Myocyte (in vitro differentiated cells): ENCODE measurements at regions not wholly inside any gene's neighbourhood (a gene's known extent, or its start where the extent isn't known, plus 50 kb on each side); places are given as distances from the start of the nearest gene placed in this dataset.
"Not testable (repeated sequence)": the region's sequence is repeated elsewhere in the genome, so short reads cannot be mapped to it uniquely, and the experiment has no call there.

Experiments used
- DNase-seq: peaks from one replicate; pipeline ENCODE4 v3.0.0-alpha.2; 2012; ENCODE audit warnings: low read depth

GRCh38 chr1:193408782-193409293, 222.4 kb upstream of the B3GALT2 start:
- peak; percentile 34 for DNase-seq

- DNase-seq = peak; percentile 63
These were observed 220.5 kb upstream of the B3GALT2 start for GRCh38 chr1:193406901-193407300.

GRCh38 chr1:193404236-193404635, 217.8 kb upstream of the B3GALT2 start:
- no peak for DNase-seq

GRCh38 chr1:193402977-193403376, 216.6 kb upstream of the B3GALT2 start:
- no peak for DNase-seq

- DNase-seq = no peak
These were observed 215.6 kb upstream of the B3GALT2 start for GRCh38 chr1:193402037-193402436.

- DNase-seq = no peak
These were observed 207.9 kb upstream of the B3GALT2 start for GRCh38 chr1:193394336-193394735.

- no peak for DNase-seq
These were observed 206.3 kb upstream of the B3GALT2 start for GRCh38 chr1:193392686-193393085.

GRCh38 chr1:193388683-193389082, 202.3 kb upstream of the B3GALT2 start:
- DNase-seq = no peak

GRCh38 chr1:193388165-193388564, 201.8 kb upstream of the B3GALT2 start:
- no peak for DNase-seq

GRCh38 chr1:193387406-193387805, 201.0 kb upstream of the B3GALT2 start:
- no peak for DNase-seq

GRCh38 chr1:193378451-193378850, 192.0 kb upstream of the B3GALT2 start:
- DNase-seq = not testable (repeated sequence)

- no peak for DNase-seq
These were observed 191.1 kb upstream of the B3GALT2 start for GRCh38 chr1:193377472-193377871.

- no peak for DNase-seq
These were observed 186.1 kb upstream of the B3GALT2 start for GRCh38 chr1:193372553-193372952.

GRCh38 chr1:193368302-193368701, 181.9 kb upstream of the B3GALT2 start:
- DNase-seq = no peak

- DNase-seq = no peak
These were observed 181.4 kb upstream of the B3GALT2 start for GRCh38 chr1:193367863-193368262.

- no peak for DNase-seq
These were observed 180.5 kb upstream of the B3GALT2 start for GRCh38 chr1:193366764-193367507.

GRCh38 chr1:193365966-193366365, 179.6 kb upstream of the B3GALT2 start:
- DNase-seq = no peak

- no peak for DNase-seq
These were observed 173.2 kb upstream of the B3GALT2 start for GRCh38 chr1:193359631-193360030.

- DNase-seq = no peak
These were observed 172.0 kb upstream of the B3GALT2 start for GRCh38 chr1:193358419-193358818.

GRCh38 chr1:193356249-193356648, 169.8 kb upstream of the B3GALT2 start:
- peak; percentile 28 for DNase-seq

GRCh38 chr1:193355626-193356025, 169.2 kb upstream of the B3GALT2 start:
- DNase-seq = no peak

- DNase-seq = no peak
These were observed 168.8 kb upstream of the B3GALT2 start for GRCh38 chr1:193355178-193355577.
